ENCODE measurements at regions not wholly inside any gene's neighbourhood (a gene's known extent, or its start where the extent isn't known, plus 50 kb on each side); places are given as distances from the start of the nearest gene placed in this dataset.

DNA sequence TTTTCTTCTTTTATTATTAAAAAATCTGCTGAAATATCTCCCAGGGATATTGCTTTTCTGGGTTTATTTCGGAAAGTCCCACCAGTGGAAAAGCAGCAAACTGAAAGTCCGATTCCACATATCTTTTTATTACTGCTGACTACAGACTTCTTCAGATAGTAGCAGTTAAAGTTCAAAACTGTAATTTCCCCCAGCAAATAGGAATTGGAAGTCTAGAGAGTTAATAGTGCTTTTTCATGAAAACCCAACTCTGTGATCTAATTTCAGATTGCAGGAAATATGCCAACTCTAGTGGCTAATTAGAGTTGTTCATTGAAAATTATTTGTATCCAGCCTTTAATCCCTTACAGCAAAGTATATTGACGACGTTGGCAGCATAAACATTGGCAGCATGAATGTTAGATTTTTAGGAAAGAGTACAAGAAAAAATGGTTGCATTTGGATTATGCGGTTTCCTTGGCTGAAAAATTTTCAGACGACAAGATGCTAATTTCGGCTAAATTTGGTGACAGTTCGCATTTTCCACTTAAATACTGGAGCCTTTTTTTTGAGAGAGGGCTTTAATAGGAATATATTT lies 472.9 kb upstream of the CBLB start:
- no peak for DNase-seq (ENCODE audit: low read depth)
- H3K4me3 ChIP-seq (ENCODE audit: low read depth, low read length) = no peak overlapping the region
- TF ChIP-seq CTCF (conservative IDR thresholded peaks at IDR 0.05; ENCODE audit: low read depth, low read length) = no peak

DNA sequence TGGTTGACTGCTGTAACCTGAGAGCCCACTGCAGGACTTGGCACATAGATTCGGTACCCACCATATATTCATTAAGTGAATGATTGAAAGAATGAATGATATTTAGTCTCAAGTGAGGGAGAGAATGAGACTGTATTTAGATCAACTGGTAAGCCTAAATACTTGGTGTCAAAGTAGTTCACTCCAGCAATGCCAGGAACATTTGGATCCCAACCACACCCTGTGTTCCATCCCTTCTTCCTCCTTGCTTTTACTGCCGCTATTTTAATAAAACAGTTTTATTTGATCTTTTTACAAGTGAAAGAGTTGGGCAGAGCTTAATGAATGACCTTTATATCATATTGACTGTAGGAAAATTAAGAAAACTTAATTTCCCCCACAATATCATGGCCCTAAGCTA lies 473.6 kb upstream of the CBLB start:
- H3K4me3 ChIP-seq (ENCODE audit: low read depth, low read length) = no peak overlapping the region
- no peak for DNase-seq (ENCODE audit: low read depth)
- no peak for TF ChIP-seq CTCF (conservative IDR thresholded peaks at IDR 0.05; ENCODE audit: low read depth, low read length)

GRCh38 chr3:106343811-106344210 lies 475.0 kb upstream of the CBLB start:
- no peak for DNase-seq (ENCODE audit: low read depth)
- no peak for TF ChIP-seq CTCF (conservative IDR thresholded peaks at IDR 0.05; ENCODE audit: low read depth, low read length)
- no peak overlapping the region for H3K4me3 ChIP-seq (ENCODE audit: low read depth, low read length)

- DNase-seq (ENCODE audit: low read depth) = peak; percentile 100
- no peak for TF ChIP-seq CTCF (conservative IDR thresholded peaks at IDR 0.05; ENCODE audit: low read depth, low read length)
- H3K4me3 ChIP-seq (ENCODE audit: low read depth, low read length) = no peak overlapping the region
Observed at GRCh38 chr3:106345353-106346027, 476.7 kb upstream of the CBLB start.

DNA sequence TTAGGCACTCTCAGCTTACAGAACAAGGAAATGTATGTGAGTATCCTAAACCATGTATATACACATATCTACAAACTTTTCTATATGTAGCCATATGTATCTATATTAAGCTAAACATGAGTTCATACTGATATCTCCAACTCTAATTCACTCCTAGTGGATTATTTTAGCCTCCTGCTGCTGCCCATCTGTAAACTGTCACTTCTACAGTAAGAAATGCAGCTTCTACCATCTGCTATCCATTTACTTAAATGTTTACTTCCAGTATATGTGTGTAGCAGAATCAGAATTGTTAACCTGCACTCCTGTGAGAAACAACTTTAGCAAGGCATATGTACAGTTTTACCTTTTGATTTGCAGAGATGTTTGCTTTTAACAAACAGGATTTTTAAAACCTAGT lies 478.5 kb upstream of the CBLB start:
- no peak for TF ChIP-seq CTCF (conservative IDR thresholded peaks at IDR 0.05; ENCODE audit: low read depth, low read length)
- DNase-seq (ENCODE audit: low read depth) = no peak

GRCh38 chr3:106348139-106348690 lies 479.4 kb upstream of the CBLB start:
- TF ChIP-seq CTCF (conservative IDR thresholded peaks at IDR 0.05; ENCODE audit: low read depth, low read length) = no peak
- H3K4me3 ChIP-seq (ENCODE audit: low read depth, low read length) = no peak overlapping the region
- DNase-seq (ENCODE audit: low read depth) = no peak

More for the DNA sequence above, 478.5 kb upstream of the CBLB start:
- H3K4me3 ChIP-seq (ENCODE audit: low read depth, low read length) = no peak overlapping the region
